ENCODE measurements at regions not wholly inside any gene's neighbourhood (a gene's known extent, or its start where the extent isn't known, plus 50 kb on each side); places are given as distances from the start of the nearest gene placed in this dataset.

DNA sequence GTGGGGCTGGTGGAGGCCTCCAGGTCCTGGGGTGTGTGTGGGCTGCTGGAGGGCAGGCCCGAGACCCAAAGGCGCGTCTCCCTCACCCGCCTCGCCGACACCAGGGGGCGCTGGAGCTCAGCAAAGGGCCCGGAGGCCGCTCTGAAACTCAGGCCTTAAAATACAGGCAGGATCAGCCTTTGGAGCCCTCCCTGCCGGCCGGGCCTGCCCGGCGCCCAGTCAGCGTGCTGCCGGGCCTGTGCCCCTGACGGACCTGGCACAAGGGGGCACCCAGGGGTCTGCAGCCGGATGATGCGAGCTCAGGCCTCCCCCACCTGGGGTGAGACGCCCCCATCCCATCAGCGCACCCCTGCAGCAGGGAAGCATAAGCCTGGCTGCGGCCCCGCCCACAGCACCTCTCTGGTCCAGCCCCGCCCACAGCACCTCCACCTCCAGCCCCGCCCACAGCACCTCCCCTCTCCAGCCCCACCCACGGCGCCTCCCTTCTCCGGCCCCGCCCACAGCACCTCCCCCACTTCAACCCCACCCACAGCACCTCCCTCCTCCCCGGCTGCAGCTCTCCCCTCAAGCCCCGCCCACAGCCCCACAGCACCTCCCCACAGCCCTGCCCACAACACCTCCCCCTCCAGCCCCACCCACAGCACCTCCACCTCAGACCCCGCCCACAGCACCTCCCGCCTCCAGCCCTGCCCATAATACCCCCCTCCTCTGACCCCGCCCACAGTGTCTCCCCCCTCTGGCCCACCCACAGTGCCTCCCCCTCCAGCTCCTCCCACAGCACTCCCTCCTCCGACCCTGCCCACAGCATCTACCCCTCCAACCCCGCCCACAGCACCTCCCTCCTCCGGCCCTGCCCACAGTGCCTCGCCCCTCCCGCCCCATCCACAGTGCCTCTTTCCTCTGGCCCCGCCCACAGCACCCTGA is 92.8 kb upstream of the OTOS start:
- peaks cover 0 to 8% (median 0%) of the 10 kb centered on the region in 3 donors for H3K4me1 Mint-ChIP-seq
- ChIA-PET CTCF (interaction anchor here (0.9 to 1.8 kb wide), 4 partner anchors 12 to 206 kb away, joined by 3 to 9 read pairs (median 4); partner anchors contain the start of gene GPC1), POLR2A (no interaction called here)
- DNase-seq: peak; percentile 42 to 70 (median 51)
- peaks cover 6% of the 10 kb centered on the region for H3K9me3 ChIP-seq (ENCODE audit: low read length)
- no peak overlapping the region for H3K27ac ChIP-seq (ENCODE audit: low read depth, low read length)
- H3K36me3 ChIP-seq (ENCODE audit: insufficient read depth, low read length): no peaks in the 10 kb centered on the region
- H3K27me3 ChIP-seq (ENCODE audit: insufficient read depth, low read length, poor library complexity, severe bottlenecking): no peaks in the 10 kb centered on the region
- H3K4me1 ChIP-seq (ENCODE audit: insufficient read depth, low read length): peaks cover 7% of the 10 kb centered on the region
- H3K4me3 Mint-ChIP-seq: no peak overlapping the region
- peaks cover 0 to 3% (median 0%) of the 10 kb centered on the region in 3 donors for H3K36me3 Mint-ChIP-seq
- peaks cover 8 to 15% (median 9%) of the 10 kb centered on the region in 5 donors for H3K9me3 Mint-ChIP-seq
- H3K27ac Mint-ChIP-seq: no peak overlapping the region
- H3K4me3 ChIP-seq (ENCODE audit: low read length): no peak overlapping the region
- peaks cover 18% of the 10 kb centered on the region in 2 donors for H3K27me3 Mint-ChIP-seq

- Histone ChIP-seq H3K4me3 (ENCODE audit: low read length) (no peak overlapping the region), H3K9me3 (ENCODE audit: low read length) (peaks cover 4% of the 10 kb centered on the region), H3K27ac (ENCODE audit: low read depth, low read length) (no peak overlapping the region), H3K27me3 (ENCODE audit: insufficient read depth, low read length, poor library complexity, severe bottlenecking) (no peaks in the 10 kb centered on the region), H3K4me1 (ENCODE audit: insufficient read depth, low read length) (peaks cover 7% of the 10 kb centered on the region), H3K36me3 (ENCODE audit: insufficient read depth, low read length) (no peaks in the 10 kb centered on the region)
- peaks cover 0 to 3% (median 0%) of the 10 kb centered on the region in 3 donors for H3K36me3 Mint-ChIP-seq
- peaks cover 12 to 17% of the 10 kb centered on the region in 2 donors for H3K27me3 Mint-ChIP-seq
- peak overlapping the region in 2 of 8 donors; percentile 8 to 33 for H3K27ac Mint-ChIP-seq
- H3K4me3 Mint-ChIP-seq: peak overlapping the region in 5 of 7 donors; percentile 46 to 69 (median 55)
- DNase-seq: peak in 1 of 5 donors; percentile 36
- H3K9me3 Mint-ChIP-seq: peaks cover 4 to 8% (median 6%) of the 10 kb centered on the region in 5 donors
- peaks cover 0 to 8% (median 0%) of the 10 kb centered on the region in 3 donors for H3K4me1 Mint-ChIP-seq
- ChIA-PET POLR2A (no interaction called here), CTCF (no interaction called here)
Observed at GRCh38 chr2:240233885-240234502, 93.5 kb upstream of the OTOS start.

GRCh38 chr2:240234503-240234951 is 94.1 kb upstream of the OTOS start:
- H3K27me3 Mint-ChIP-seq: peaks cover 11 to 12% of the 10 kb centered on the region in 2 donors
- POLR2A ChIA-PET: no interaction called here
- H3K9me3 Mint-ChIP-seq: peaks cover 0 to 3% (median 1%) of the 10 kb centered on the region in 5 donors
- H3K4me1 Mint-ChIP-seq: peaks cover 0 to 8% (median 0%) of the 10 kb centered on the region in 3 donors
- peak overlapping the region in 2 of 7 donors; percentile 55 to 61 for H3K4me3 Mint-ChIP-seq
- Histone ChIP-seq H3K36me3 (ENCODE audit: insufficient read depth, low read length) (no peaks in the 10 kb centered on the region), H3K4me3 (ENCODE audit: low read length) (no peak overlapping the region), H3K27ac (ENCODE audit: low read depth, low read length) (no peak overlapping the region), H3K9me3 (ENCODE audit: low read length) (no peaks in the 10 kb centered on the region), H3K4me1 (ENCODE audit: insufficient read depth, low read length) (peaks cover 7% of the 10 kb centered on the region), H3K27me3 (ENCODE audit: insufficient read depth, low read length, poor library complexity, severe bottlenecking) (no peaks in the 10 kb centered on the region)
- DNase-seq: peak in 1 of 5 donors; percentile 34
- peaks cover 0 to 3% (median 0%) of the 10 kb centered on the region in 3 donors for H3K36me3 Mint-ChIP-seq
- peak overlapping the region in 1 of 8 donors; percentile 33 for H3K27ac Mint-ChIP-seq
- CTCF ChIA-PET: no interaction called here

DNA sequence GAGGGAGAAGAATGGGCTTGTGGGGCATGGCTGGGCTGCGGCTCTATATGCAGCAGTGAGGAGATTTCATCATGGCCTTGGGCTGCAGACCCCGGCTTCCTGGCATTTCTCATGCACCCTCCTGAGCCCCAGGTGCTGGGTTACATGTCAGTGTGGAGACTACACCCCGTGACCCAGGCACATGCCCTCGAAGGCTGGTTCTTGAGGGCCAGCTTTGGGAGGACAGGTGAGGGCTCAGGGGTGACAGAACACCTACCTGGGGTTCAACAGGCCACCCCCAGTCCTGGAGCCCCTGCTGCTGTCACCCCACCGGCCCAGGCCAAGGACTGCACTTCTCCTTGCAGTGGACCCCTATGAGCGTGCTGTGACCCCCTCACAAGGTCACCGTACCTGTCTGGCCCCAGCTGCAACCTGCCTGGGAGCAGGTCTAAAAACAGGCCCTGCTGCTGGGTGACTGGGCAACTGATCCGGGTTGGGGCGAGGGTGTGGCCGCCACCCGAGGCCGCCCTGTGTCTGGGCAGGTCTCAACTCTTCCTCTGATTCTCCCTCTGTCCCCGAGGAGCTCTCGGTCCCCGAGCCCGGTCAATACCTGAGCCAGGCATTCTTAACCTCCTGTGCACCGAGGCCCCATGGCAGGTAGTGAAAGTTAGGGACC is 94.8 kb upstream of the OTOS start:
- peaks cover 7% of the 10 kb centered on the region for H3K4me1 ChIP-seq (ENCODE audit: insufficient read depth, low read length)
- Mint-ChIP-seq H3K4me1 (peaks cover 0 to 8% (median 0%) of the 10 kb centered on the region in 3 donors), H3K4me3 (no peak overlapping the region), H3K9me3 (no peaks in the 10 kb centered on the region), H3K27ac (no peak overlapping the region), H3K36me3 (no peaks in the 10 kb centered on the region), H3K27me3 (peaks cover 6% of the 10 kb centered on the region in 2 donors)
- H3K4me3 ChIP-seq (ENCODE audit: low read length): no peak overlapping the region
- no peaks in the 10 kb centered on the region for H3K36me3 ChIP-seq (ENCODE audit: insufficient read depth, low read length)
- no peak overlapping the region for H3K27ac ChIP-seq (ENCODE audit: low read depth, low read length)
- ChIA-PET POLR2A (no interaction called here), CTCF (no interaction called here)
- H3K9me3 ChIP-seq (ENCODE audit: low read length): no peaks in the 10 kb centered on the region
- no peaks in the 10 kb centered on the region for H3K27me3 ChIP-seq (ENCODE audit: insufficient read depth, low read length, poor library complexity, severe bottlenecking)
- DNase-seq: peak in 1 of 5 donors; percentile 35

DNA sequence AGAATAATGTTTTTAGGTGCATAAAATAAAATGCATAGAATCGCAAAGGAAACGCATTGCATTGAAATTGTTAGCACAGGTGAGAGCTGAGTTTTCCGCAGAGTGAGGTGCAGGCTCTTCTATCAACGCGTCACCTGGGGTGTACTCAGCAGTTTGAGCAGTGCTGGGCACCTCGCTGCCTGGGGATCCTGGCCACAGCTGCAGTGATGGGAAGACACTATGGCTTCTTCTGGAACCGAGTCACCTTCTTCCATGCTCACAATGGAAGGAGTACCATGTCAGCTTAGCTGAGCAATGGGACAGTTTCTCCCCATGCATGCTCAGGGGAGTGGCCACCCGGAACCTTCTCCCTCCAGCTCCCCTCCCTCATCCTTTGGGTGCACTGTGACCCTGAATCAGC is 95.4 kb upstream of the OTOS start:
- H3K36me3 Mint-ChIP-seq: no peaks in the 10 kb centered on the region
- no peaks in the 10 kb centered on the region for H3K9me3 Mint-ChIP-seq
- peaks cover 2 to 3% of the 10 kb centered on the region in 2 donors for H3K27me3 Mint-ChIP-seq
- Histone ChIP-seq H3K27ac (ENCODE audit: low read depth, low read length) (no peak overlapping the region), H3K9me3 (ENCODE audit: low read length) (no peaks in the 10 kb centered on the region), H3K36me3 (ENCODE audit: insufficient read depth, low read length) (no peaks in the 10 kb centered on the region), H3K4me1 (ENCODE audit: insufficient read depth, low read length) (peaks cover 7% of the 10 kb centered on the region), H3K27me3 (ENCODE audit: insufficient read depth, low read length, poor library complexity, severe bottlenecking) (no peaks in the 10 kb centered on the region), H3K4me3 (ENCODE audit: low read length) (no peak overlapping the region)
- H3K4me1 Mint-ChIP-seq: peaks cover 0 to 8% (median 0%) of the 10 kb centered on the region in 3 donors
- no peak for DNase-seq
- no peak overlapping the region for H3K27ac Mint-ChIP-seq
- ChIA-PET CTCF (no interaction called here), POLR2A (no interaction called here)
- no peak overlapping the region for H3K4me3 Mint-ChIP-seq

- H3K27ac Mint-ChIP-seq: no peak overlapping the region
Observed at GRCh38 chr2:240236217-240237111, 96.0 kb upstream of the OTOS start.

DNA sequence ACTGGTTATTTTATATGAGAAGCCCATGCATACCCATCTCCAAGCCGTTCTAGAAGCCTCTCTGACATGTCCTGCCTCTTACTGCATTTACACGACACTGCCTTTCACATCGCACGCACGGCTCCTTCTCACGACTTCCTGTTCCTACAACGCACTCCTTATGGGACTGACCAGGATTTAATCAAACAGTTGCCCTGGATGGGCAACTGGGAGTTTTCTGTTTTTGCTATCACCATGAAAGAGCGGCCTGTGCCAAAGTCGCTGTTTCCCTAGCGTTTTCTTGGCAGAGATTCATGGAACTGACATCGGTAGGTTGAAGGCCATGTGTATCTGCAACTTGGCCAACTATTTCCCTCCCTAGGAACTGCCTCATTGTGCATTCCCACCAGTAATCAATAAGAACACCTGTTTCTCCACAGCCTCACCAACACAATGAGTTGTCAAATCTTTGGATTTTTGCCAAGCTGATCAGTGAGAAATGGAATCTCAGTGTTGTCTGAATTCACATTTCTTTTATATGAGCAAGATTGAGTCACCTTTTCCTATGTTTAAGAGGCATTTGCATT is 97.2 kb upstream of the OTOS start:
- Histone ChIP-seq H3K4me3 (ENCODE audit: low read length) (no peak overlapping the region), H3K4me1 (ENCODE audit: insufficient read depth, low read length) (peaks cover 5% of the 10 kb centered on the region), H3K27ac (ENCODE audit: low read depth, low read length) (no peak overlapping the region), H3K27me3 (ENCODE audit: insufficient read depth, low read length, poor library complexity, severe bottlenecking) (no peaks in the 10 kb centered on the region), H3K9me3 (ENCODE audit: low read length) (no peaks in the 10 kb centered on the region), H3K36me3 (ENCODE audit: insufficient read depth, low read length) (no peaks in the 10 kb centered on the region)
- ChIA-PET POLR2A (no interaction called here), CTCF (no interaction called here)
- no peaks in the 10 kb centered on the region for H3K9me3 Mint-ChIP-seq
- H3K27me3 Mint-ChIP-seq: peaks cover 0 to 3% of the 10 kb centered on the region in 2 donors
- no peaks in the 10 kb centered on the region for H3K36me3 Mint-ChIP-seq
- peak overlapping the region in 1 of 7 donors; percentile 24 for H3K4me3 Mint-ChIP-seq
- H3K27ac Mint-ChIP-seq: no peak overlapping the region
- peaks cover 0 to 8% (median 0%) of the 10 kb centered on the region in 3 donors for H3K4me1 Mint-ChIP-seq
- no peak for DNase-seq

More at GRCh38 chr2:240236217-240237111, 96.0 kb upstream of the OTOS start:
- H3K4me1 ChIP-seq (ENCODE audit: insufficient read depth, low read length): peaks cover 7% of the 10 kb centered on the region
- H3K36me3 Mint-ChIP-seq: no peaks in the 10 kb centered on the region
- CTCF ChIA-PET: no interaction called here
- H3K27me3 Mint-ChIP-seq: peaks cover 0 to 3% of the 10 kb centered on the region in 2 donors
- H3K9me3 Mint-ChIP-seq: no peaks in the 10 kb centered on the region
- DNase-seq: peak in 1 of 5 donors; percentile 27
- no peak overlapping the region for H3K4me3 Mint-ChIP-seq
- no peaks in the 10 kb centered on the region for H3K27me3 ChIP-seq (ENCODE audit: insufficient read depth, low read length, poor library complexity, severe bottlenecking)
- no peaks in the 10 kb centered on the region for H3K9me3 ChIP-seq (ENCODE audit: low read length)
- no peak overlapping the region for H3K27ac ChIP-seq (ENCODE audit: low read depth, low read length)
- H3K4me3 ChIP-seq (ENCODE audit: low read length): no peak overlapping the region
- peaks cover 0 to 8% (median 0%) of the 10 kb centered on the region in 3 donors for H3K4me1 Mint-ChIP-seq
- no peaks in the 10 kb centered on the region for H3K36me3 ChIP-seq (ENCODE audit: insufficient read depth, low read length)
- POLR2A ChIA-PET: no interaction called here

All from CD8-positive, alpha-beta memory T cell (primary cell).